ENCODE measurements at regions not wholly inside any gene's neighbourhood (a gene's known extent, or its start where the extent isn't known, plus 50 kb on each side); places are given as distances from the start of the nearest gene placed in this dataset.

DNA sequence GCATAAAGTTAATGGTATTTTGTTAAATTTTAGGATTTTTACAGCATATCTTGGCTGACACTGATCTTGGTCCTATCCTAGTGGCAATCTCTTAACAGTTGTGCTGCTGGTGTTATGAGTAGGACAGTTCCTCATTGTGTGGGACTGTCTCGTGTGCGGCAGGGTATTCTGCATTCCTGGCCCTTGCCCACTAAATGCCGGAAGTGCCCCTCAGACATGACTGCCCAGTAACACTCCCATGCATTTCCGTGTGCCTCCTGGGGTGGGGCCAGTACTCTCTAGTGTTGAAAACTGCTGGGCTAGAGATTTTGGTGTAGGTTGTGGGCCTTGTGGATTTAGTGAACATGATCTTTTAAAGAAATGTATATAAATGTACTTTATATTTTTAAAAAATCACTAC is 227.1 kb upstream of the DMRT1 start:
- TF ChIP-seq, protein P1, sequence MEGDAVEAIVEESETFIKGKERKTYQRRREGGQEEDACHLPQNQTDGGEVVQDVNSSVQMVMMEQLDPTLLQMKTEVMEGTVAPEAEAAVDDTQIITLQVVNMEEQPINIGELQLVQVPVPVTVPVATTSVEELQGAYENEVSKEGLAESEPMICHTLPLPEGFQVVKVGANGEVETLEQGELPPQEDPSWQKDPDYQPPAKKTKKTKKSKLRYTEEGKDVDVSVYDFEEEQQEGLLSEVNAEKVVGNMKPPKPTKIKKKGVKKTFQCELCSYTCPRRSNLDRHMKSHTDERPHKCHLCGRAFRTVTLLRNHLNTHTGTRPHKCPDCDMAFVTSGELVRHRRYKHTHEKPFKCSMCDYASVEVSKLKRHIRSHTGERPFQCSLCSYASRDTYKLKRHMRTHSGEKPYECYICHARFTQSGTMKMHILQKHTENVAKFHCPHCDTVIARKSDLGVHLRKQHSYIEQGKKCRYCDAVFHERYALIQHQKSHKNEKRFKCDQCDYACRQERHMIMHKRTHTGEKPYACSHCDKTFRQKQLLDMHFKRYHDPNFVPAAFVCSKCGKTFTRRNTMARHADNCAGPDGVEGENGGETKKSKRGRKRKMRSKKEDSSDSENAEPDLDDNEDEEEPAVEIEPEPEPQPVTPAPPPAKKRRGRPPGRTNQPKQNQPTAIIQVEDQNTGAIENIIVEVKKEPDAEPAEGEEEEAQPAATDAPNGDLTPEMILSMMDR (IDR thresholded peaks at IDR 0.05; ENCODE audit: low read depth, low read length): no peak
- H3K4me3 ChIP-seq (ENCODE audit: low read depth, low read length): no peak overlapping the region

DNA sequence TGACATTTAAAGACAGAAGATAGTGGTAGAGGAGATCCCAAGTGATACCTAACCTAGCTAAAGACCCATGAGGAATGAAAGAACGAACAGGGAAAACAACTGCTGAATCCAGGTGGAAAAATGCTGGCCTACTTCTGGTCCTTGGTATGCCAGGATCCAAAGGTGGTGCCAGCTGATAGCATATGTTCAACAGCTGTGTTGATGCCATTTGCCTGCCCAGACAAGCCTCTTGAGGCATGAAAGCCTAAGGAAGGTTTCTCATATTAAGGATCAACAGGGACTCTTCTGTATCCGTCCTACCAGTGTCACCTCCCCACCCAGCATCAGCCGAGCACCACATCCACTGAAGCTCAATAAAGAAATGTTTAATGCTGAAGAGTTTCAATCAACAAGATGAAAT is 225.7 kb upstream of the DMRT1 start:
- H3K4me3 ChIP-seq (ENCODE audit: low read depth, low read length): no peak overlapping the region
- TF ChIP-seq, protein P1 (IDR thresholded peaks at IDR 0.05; ENCODE audit: low read depth, low read length): no peak

DNA sequence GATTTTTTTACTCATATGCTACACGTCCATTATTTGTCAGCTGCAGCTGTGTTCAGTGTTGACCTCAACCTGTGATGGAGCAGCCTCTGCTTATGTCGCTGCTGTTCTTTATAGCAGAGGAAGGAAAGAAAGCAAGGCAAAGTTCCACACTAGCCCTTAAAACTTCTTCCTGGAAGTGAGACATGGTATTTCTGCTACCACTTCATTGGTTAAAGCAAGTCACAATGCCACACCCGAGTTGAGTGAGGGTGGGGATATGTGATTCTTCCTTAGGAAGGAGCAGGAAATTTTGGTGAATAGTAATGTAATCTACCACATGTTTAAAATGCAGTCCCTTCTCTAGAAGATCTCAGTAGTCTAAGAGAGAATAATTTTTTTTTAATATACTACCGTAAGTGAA is 224.8 kb upstream of the DMRT1 start:
- H3K4me3 ChIP-seq (ENCODE audit: low read depth, low read length): no peak overlapping the region
- TF ChIP-seq, protein P1 (IDR thresholded peaks at IDR 0.05; ENCODE audit: low read depth, low read length): no peak

DNA sequence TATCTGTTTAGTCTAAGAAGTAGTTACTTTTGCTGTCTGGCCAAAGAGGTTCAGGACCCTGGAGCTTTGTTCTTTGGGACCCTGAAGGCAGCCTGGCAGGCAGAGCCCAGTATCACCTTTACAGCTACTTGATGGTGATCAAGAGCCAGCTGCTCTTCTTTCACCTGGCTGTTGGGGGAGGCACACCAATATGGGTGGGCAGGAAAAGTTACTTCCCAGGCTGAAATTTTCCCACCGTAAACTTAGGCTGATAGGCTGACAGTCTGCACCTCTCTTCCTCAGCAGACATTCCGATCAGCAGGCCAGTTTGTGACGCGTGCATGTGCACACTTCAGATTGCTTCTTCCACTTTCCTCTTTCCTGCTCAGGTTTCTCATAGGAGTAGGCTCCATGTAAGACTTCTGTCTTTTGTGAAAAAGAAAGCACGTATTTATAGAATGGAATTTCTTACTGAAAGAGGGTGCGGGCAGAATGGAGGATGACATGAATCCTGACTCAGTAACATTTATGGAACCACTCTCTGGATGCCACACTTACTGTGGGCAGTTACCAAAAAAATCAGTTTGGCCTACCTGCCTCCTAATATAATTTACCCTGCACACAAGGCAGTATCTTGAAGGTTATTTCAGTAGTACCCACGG is 223.9 kb upstream of the DMRT1 start:
- H3K4me3 ChIP-seq (ENCODE audit: low read depth, low read length): no peak overlapping the region
- TF ChIP-seq, protein P1 (IDR thresholded peaks at IDR 0.05; ENCODE audit: low read depth, low read length): no peak

DNA sequence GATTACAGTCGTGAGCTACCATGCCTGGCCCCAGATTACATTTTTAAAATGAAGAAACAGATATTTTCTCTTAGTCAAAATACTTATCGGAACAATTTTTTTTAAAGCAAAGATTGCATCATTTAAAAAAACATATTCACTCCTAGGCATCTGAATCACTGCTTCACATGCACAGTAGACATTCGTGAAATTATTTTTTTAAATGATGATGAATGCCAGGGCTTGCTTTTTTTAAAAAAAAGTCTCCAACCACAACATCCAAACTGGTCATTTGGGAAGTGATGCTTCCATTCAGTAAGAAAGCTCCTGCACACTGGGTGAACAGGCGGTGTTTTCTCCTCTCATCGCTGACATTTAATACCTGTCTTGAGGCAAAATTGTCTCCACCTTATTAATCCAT is 223.0 kb upstream of the DMRT1 start:
- H3K4me3 ChIP-seq (ENCODE audit: low read depth, low read length): no peak overlapping the region
- TF ChIP-seq, protein P1 (IDR thresholded peaks at IDR 0.05; ENCODE audit: low read depth, low read length): no peak

DNA sequence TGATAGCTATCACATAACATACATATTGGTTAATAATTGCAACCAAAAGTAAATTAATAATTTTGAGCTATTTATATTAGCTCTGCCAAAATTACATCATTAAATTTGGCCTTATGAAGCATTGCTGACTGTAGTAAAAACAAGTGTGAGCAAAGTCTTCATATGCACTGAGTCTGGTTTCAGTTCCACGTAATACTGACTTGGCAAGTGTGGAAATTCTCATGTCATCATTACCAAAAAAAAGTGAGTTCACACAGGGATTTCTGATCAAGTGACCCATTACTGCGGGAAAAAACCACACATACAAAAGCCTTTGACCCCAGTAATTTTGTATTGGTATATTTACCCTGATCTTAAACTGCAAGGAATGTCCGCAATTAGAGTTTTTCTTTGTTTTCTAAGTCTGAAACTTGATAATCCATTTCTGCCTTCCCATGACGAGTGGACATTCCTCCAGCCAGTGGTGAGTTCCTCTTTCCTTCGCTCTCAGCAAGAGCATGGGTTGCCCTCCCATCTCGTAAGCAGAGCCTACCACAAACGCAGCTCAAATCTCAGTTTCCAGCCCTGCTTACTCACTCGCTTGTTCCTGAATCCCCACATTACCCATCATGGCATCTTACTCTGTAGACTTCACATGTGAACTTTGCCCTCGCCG is 220.2 kb upstream of the DMRT1 start:
- TF ChIP-seq, protein P1 (IDR thresholded peaks at IDR 0.05; ENCODE audit: low read depth, low read length): no peak
- no peak overlapping the region for H3K4me3 ChIP-seq (ENCODE audit: low read depth, low read length)

DNA sequence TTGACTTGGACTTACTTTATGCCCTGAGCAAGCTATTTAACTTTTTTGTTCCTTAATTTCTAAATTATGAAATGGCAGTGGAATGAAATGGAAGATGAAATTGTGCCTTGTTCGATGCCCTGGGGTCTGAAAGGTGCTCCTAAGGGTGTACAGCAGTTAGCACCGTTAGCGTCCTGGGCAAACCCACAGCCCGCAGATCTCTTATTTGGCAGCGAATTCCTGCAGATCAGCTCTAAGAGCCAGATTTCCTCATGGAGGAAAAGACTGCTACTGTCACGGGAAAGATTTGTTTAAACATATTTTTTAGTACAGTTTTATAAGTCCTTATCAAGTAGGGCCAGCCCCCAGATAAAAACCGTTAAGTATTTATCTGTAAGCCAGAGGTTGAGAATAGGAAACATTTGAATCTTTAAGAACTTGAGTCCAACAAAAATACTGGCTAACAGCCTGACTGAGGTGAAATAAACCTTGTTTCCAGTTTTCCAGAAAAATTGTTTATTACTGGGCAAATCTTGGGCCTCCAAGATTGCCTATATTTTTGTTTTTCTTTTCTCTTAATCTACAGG is 216.5 kb upstream of the DMRT1 start:
- TF ChIP-seq, protein P1 (IDR thresholded peaks at IDR 0.05; ENCODE audit: low read depth, low read length): no peak
- no peak overlapping the region for H3K4me3 ChIP-seq (ENCODE audit: low read depth, low read length)
